T-helper 2 cell treated with Interferon-gamma antibody and Interleukin-4, amounts not matched to agents 100 ng/mL and 5 ng/mL, for 36 hours (primary cell): ENCODE measurements at regions not wholly inside any gene's neighbourhood (a gene's known extent, or its start where the extent isn't known, plus 50 kb on each side); places are given as distances from the start of the nearest gene placed in this dataset.

ENCODE experiments used
- intact Hi-C: fragments of 100-400 bp; cut with micrococcal nuclease; formaldehyde crosslinking; loops from one replicate; pipeline ENCODE4 v1.15.1; 2023

DNA sequence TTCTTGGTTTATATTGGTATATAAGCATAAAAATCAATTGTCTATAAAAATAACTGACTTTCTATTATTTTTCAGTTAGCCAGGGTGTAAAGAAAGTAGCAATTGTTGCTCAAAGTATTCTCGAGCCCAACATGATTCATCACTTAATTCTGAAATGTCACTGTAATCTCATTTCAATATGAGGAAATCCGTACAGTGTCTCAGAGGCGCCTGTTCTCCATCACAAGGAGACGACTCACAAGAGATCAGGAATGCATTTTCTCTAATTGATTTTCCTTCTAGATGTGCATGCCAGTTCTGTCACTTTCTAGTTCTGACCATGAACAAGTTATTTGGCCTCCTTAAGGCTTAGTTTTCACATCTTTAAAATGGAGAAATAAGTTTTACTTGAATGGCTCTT lies 753.1 kb downstream of the MAFB start:
- intact Hi-C loops, result no loop called here

DNA sequence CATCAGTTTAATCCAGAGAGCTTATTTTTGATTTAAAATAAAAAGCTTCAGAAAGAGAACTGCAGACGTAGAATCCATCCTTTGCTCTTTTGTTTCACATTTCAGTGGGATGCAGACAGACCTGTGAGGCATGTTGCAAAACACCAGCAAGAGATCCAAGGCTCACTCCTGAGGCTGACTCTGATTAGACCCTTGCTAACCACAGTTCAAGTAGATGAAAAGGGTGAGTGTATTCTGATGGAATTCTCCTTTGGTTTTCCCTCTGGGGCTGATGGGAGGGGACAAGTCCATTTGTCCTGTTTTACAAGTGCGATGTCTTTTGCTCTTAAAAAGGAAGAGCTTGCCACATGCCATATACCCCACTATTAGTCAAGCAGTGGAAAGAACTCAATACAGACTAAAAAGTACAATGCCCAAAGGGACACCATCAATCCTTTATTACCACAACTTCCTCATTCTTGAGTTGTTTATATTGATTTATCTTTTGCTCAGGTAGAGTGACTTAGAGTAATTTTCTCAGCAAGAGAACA lies 772.7 kb downstream of the MAFB start:
- intact Hi-C loops, result no loop called here

DNA sequence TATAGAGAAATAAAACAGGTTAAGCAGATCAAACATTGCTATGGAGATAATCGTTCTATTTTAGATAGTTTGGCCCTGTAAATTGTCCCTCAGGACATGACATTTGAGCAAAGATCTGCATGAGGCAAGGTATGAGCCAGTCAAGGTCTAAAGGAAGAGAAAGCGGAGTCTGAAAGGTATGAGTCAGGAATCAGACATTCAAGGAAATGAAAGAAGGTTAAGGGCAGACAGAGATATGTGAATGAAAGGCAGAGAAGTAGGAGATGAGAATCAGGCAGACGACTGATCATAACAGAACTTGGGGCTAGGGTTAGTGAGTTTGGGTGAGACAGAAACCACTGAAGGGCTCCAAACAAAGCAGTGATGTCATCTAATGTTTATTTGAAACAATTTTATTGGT lies 775.8 kb downstream of the MAFB start:
- intact Hi-C loops, result no loop called here

DNA sequence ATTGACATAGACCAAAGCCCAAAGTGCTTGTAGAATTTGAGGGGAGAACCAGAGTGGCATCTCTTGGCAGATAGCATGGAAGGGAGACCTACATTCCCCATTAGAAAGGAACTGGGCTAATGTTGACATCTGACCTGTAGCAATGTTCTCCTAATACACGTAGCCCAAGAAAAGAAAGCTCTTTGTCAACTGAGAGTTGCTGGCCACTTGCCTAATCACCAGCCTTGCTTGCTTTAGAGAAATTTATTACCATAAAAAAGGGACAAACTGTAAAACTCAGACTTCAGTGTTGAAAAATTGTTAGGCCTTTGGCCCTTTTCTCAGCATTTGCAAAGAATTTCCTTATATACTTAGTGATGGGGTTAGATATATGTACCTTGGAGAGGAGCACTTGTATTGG lies 777.5 kb downstream of the MAFB start:
- intact Hi-C loops, result no loop called here

DNA sequence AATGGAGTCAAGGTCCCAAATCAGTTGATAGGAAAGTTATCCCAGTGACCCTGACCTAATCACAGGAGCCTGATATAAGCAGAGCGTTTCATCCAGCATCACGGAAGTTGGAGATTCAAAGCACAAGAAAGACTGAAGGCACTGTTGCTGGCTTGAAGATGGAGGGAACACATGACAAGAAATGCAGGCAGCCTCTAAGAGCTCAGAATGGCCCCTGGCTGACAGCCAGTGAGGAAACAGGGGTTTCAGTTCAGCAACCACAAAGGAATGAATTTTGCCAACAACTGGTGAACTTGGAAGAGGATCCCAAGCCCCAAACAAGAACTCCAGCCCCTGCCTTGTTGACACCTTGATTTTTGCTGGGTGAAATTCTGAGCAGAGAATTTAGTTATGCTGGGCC lies 778.5 kb downstream of the MAFB start:
- intact Hi-C loops, result no loop called here

DNA sequence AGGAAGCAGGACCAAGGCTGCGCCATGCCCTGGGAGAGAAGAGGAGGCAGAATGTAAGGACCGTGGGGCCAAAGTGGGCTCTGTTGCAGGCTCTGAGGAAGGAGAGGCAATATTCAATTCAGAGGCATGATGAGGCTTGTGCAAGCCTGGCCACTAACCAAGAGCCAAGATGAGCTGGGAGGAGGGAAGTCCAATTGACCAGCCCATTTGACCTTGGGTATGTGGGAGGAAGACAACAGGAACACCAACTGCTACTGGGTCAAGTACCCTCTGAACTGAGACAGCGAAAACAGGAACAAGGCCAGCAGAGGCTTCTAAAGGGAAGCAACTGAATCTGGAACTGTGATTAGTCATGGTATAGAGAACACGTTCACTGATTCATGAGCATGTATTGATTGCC lies 779.6 kb downstream of the MAFB start:
- intact Hi-C loops, result no loop called here

DNA sequence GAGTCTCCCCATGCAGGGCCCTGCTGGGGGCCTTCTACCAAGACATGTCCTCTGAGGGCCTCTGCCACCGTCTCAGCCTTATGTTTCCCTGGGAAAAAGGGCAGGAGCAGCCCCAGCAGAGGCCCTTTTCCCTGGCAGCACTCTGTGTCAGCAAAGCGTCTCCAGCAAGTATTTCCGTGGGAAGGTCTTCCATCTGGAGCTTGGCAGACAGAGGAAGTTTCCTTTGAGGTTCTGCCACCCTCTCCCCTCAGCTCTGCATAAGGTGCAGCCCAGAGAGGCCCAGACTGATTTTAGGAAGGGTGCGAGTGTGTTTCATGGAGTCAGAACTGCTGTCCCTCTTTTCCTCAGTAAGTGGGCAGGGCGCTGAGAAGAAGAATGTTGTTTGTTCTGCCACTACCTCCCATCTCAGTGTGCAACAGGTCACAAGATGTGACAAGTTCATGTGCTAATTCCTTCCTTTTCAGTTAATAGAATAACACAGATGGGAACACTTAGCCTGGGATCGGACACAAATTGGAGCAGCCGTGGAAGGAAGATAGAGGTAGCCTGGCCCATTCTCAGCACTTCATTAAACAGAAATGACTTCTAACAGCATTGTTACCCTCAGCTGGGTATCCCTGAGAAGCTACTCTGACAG lies 784.4 kb downstream of the MAFB start:
- intact Hi-C loops, result no loop called here

DNA sequence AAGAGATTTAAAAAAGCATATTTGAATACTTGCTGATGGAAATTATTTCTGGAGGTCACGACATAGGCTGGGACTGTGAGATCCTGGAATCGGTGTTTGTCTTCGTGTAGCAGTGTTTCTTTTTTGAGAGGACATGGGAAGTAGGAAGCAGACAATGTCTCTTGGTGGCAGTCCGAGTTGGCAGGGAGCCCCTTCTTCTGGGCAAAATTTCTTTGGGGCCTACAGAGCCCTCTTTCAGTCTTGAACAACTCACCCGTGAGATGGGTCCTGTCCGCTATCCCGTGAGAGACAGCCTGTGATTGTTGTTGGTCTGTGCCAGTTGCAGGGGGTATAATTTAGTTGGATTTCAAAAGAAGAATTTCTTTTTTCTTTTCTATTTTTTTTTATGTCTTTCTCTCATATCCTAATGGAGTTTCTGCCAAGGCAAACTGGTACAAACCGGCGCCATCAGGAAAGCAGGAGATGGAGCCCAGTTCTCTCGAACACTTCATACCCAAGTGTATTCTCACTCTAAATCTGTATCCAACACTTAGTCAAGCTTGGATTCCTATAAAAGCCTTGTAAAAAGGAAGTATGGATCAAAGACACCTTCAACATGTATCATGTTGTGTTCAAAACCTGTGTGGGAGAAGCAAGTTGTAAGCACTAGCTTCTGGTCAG lies 785.1 kb downstream of the MAFB start:
- intact Hi-C loops, result no loop called here

DNA sequence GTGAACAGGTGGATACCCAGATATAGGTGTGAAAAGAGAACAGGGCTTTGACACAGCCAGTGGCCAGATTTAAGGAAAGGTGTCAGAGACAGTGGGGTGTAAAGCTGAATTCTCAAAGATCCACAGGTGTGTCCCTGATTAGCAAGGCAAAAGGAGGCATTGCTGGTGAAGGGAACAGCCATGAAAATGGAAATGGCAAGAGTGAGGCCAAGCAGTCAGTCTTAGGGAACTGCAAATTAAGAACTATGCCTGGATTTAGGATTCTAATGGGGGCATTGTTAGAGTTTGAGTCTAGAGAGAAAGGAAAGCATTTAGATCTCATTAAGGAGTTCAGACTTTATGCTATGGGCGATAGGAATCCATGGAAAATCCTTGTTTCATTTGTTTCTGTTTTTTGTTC lies 789.2 kb downstream of the MAFB start:
- intact Hi-C loops, result no loop called here

DNA sequence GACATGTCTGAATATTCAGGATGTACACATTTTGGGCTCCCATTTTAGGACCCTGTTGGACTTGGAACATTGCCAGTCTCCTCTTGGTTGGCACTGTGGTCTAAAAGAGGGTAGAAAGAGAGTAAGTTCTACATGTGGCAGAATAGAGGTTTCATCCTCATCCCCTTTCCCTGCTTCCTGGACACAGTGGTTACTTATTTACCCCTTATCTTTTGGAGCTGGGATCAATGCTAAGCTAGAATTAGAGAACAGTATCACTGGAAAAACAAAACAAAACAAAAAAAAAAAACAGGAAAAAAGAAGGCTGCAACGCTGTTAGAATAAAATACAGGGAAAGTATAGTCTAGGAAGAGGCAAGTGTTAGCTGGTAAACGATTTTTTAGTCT lies 790.6 kb downstream of the MAFB start:
- intact Hi-C loops, result no loop called here

DNA sequence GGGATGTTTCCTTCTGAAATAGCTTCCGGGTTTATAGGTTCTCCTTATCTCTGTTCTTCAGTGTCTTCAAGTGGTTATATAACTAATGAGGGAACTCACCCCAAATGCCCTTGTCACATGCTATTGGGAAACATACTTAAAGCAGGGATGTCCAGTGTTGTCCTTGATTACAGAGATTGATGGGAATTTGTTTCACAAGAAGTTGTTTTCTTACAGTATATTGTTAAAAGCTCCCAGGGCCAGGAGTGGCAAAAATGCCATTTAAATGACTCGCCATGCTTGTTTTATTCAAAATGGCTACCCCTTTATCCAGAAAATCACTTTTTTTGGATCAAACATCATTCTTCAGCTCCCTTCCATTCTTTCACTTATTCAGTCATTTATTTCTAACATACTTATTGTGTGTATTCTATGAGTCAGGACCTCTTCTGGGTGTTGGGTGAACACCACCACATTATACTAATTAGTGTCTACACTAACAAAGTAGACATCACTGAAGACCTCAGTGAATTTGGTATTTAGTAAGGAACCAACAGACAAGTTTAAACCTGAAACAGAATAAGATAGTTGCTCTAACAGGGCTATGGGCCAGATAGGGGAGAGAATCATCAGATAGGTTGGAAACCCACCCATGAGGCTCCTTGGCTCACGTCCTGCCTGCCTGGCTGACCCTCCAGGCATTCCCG lies 791.1 kb downstream of the MAFB start:
- intact Hi-C loops, result no loop called here

DNA sequence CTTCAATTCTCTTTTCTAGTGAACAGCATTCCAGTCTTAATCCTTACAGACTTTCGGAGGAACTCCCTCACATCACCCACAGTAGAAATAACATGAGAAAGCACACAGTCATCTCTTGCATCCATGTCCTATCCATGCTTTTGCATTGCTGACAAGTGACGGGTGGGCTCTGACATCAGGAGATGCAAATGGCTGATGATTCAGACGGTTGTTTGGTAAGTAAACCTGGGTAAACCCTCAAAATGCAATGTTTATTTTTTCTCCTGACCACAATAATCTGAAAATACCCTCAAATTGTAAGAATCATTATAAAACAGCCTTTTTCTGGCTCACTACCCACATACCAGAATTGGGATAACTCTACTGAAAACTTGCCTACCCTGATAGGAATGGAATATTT lies 792.0 kb downstream of the MAFB start:
- intact Hi-C loops, result no loop called here

DNA sequence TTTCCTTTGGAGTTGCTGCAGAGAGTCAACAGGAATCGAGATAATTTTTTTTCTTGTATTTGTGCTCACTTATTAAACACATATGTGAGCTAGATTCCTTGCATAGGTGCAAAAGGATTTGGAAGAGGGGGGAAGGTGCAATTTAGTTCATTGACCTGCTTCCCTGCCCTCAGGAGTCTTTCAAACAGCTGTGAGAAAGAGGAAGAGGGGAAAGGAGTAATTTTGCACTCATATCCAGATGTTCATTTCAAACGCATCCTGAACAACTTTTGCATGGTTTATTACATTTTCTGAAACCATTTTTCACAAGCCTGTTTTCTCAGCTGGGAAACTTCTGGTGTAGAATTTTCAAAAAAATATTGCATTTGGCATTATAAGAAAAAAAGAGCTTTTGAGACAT lies 795.0 kb downstream of the MAFB start:
- intact Hi-C loops, result no loop called here

DNA sequence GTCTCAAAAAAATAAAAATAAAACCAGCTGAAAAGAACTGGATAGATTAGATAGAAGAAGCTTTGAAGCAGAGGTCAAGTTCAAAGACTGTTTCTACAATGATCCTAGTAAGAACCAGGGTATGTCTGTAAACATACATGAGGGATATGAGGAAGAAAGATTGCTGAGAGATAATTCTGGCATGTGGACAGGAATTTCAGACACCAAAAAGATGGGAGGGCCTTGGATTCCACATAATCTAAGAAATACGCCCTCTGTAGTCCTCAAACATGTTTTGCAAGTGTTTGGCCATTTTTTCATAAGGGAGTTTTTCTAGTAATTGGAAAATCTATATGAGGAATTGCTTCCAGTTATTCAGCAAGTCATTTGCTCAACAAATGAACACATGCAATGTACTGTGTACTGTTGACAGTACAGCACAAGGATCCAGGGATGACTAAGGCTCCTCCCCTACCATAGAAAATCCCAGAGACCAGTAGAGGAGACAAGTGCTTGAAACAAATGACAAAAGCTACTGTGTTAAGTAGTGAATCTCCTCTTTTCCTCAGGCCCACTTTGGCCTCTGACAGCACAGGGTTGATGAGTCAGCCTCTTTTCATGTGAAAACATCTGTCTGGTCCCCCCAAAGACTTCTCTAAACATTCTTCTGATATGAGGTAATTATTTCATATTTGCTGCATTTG lies 795.9 kb downstream of the MAFB start:
- intact Hi-C loops, result no loop called here

DNA sequence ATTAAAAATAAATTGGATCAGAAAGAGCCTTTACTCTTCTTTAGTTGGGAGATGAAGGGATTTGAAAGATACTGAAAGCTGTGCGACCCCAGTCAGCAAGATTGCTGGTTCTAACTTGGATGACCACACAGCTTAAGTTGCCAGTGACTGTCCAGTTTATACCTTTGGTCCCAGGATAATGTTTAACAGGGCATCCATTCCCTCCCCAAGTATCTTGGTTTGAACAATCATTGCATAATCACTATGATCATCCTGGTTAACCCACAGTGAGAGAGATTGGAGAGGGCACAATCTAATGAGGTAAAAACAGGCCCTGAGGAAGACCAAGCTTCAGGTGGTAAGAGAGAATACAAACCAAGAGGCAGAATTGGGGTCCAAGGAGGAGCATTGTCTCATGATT lies 798.3 kb downstream of the MAFB start:
- intact Hi-C loops, result no loop called here

DNA sequence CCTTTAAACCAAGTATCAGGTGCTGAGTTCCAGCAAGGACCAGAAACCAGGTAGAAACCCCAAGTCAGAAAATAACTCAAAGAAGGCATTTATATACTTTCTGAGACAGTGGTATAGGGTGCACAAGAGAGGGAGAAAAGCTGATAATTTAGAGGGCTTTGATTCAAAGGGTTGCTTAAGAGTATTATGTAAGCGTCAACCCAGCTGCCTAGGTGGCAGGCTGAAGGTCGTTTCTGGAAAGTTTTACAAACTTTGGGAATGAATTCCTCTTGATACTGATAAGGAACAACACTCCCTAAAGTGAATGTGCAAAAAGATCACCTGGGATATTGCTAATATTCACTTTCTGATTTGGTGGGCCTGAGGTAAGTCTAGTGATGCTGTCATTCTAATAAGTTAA lies 800.7 kb downstream of the MAFB start:
- intact Hi-C loops, result no loop called here

DNA sequence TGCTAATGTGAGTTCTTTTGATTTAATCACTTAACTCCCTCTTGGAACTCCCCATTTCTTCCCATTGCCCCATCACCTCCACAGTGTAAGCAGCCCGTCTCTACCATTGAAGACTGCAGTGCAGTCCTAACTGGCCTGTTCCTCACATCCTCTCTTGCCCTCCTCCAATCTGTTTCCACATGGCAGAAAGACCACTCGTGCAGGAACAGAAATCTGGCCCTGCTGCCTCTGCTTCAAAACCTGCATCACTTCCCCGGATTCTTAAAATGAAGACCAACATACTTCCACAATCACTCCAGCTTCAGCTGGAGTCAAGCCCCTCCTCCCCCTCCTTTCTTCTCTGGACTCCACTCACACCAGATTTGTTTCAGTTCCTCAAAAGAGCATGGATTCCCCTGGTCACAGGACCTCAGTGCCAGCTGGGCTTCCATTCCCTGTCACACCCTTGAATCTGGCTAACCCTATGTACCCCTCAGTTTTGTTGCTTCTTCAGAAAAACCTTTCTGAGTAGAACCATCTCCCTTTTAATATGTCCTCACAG lies 802.3 kb downstream of the MAFB start:
- intact Hi-C loops, result no loop called here

DNA sequence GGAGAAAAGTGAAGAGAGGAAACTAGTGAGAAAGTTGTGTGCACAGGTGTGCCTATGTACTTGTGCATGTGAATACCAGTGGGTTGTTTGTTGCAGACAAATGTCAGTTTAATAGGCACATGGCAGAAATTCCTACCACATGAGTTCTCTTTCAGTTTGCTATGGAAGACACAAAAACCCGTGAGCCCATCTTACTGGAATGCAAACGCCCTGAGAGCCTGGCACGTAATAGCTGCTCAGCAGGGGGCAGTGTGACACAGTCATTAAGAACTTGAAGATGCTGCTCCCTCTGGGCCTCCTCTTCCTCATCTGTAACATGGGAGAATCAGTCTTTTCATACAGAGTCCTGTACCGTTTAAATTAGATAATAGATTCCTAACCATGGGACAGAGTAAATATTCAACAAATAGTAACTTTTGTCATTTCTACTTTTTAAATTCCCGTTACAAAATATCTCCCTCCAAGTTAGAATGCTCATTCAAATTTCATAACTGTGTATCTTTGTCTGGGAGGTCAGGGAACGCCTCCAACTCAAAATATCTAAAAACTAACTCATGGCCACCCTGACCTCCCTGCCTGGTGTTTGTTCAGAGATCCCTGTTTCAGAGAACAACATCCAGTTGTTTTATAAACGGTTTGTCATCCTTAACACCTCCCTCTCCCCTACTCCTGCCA lies 802.9 kb downstream of the MAFB start:
- intact Hi-C loops, result no loop called here

DNA sequence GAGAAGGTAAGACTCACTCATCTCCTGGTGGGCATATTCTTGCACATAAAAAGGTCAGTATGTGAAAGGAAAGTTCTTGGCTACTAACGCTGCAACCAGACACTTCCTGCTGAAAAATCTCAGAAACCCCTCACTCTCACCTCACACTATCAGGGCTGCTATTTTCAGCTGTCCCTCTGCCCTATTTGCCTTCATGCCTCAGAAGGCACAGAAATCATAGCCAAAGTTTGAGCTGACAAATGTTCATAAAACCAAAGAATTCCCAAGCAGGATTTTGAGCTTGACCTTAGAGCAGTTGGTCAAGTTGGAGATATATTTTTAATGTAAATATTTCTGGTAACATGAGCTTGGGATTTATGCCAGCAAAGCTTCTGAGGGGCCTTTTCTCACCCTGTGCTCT lies 806.2 kb downstream of the MAFB start:
- intact Hi-C loops, result no loop called here

DNA sequence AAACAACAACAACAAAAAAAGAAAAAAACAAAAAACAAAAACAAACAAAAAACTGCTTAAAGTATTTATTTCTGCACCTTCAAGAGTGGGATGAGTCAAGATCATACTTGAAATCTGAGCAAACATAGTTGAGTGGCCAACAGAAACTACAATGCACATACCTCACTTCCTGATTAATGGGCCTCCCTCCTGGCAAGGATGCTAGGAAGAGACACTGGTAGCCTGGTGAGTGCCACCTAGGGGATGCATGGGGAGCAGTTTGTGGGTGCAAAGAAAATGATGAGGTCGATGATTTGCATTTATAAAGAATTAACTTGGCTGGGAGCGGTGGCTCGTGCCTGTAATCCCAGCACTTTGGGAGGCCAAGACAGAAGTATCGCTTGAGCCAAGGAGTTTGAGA lies 808.1 kb downstream of the MAFB start:
- intact Hi-C loops, result no loop called here

DNA sequence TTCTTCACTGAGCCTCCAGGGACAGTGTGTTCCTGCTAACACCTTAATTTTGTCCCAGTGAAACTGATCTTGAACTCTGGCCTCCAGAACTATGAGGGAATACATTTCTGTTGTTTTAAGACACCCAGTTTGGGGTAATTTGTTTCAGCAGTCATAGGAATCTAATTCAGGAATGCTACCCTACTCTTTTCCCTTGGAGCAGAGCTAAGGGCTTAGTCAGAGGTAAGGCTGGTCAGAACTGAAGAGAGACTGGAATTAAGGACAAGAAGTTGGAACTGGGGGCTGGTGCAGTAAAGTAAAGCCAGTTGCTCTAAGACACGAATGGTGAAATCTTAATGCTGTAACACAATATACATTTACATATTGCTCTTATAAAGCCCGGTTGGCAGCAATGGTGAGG lies 809.7 kb downstream of the MAFB start:
- intact Hi-C loops, result no loop called here
